H9 (cell line): ENCODE measurements at regions not wholly inside any gene's neighbourhood (a gene's known extent, or its start where the extent isn't known, plus 50 kb on each side); places are given as distances from the start of the nearest gene placed in this dataset.

Source experiments
- DNase-seq: peaks from one replicate; pipeline ENCODE4 v3.0.0-alpha.2; 2017
- H2AFZ ChIP-seq: one replicate; pipeline ENCODE4 v1.6.1; 2013; ENCODE audit warnings: mild to moderate bottlenecking, low read length, control low read depth, moderate library complexity
- H2AK5ac ChIP-seq: 2 replicates; pipeline ENCODE4 v1.6.1; 2013; ENCODE audit warnings: low read length, control low read depth, mixed read lengths; ENCODE audit not compliant: insufficient read length
- H2BK120ac ChIP-seq: one replicate; pipeline ENCODE4 v1.6.1; 2013; ENCODE audit warnings: low read depth, mild to moderate bottlenecking, low read length, control low read depth, inconsistent platforms; ENCODE audit not compliant: poor library complexity, severe bottlenecking
- H2BK12ac ChIP-seq: 2 replicates; pipeline ENCODE4 v1.6.1; 2013; ENCODE audit warnings: low read length, control low read depth, mixed read lengths, low read depth; ENCODE audit not compliant: insufficient read length
- H2BK15ac ChIP-seq: 2 replicates; pipeline ENCODE4 v1.6.1; 2013; ENCODE audit warnings: low read depth, low read length, control low read depth
- H2BK20ac ChIP-seq: one replicate; pipeline ENCODE4 v1.6.1; 2013; ENCODE audit warnings: low read depth, mild to moderate bottlenecking, low read length, control low read depth, inconsistent platforms; ENCODE audit not compliant: poor library complexity, severe bottlenecking
- H2BK5ac ChIP-seq: 2 replicates; pipeline ENCODE4 v1.6.1; 2013; ENCODE audit warnings: low read length, control low read depth, mixed read lengths; ENCODE audit not compliant: insufficient read length
- H3K14ac ChIP-seq: 2 replicates; pipeline ENCODE4 v1.6.1; 2013; ENCODE audit warnings: low read length, control low read depth; ENCODE audit not compliant: insufficient read depth
- H3K18ac ChIP-seq: 2 replicates; pipeline ENCODE4 v1.6.1; 2013; ENCODE audit warnings: low read depth, mild to moderate bottlenecking, mixed read lengths, low read length, control low read depth; ENCODE audit not compliant: insufficient read length
- H3K23ac ChIP-seq: 2 replicates; pipeline ENCODE4 v1.6.1; 2013; ENCODE audit warnings: low read length, control low read depth, mixed read lengths, low read depth; ENCODE audit not compliant: insufficient read length
- H3K23me2 ChIP-seq: 2 replicates; pipeline ENCODE4 v1.6.1; 2013; ENCODE audit warnings: low read depth, mild to moderate bottlenecking, mixed read lengths, low read length, control low read depth; ENCODE audit not compliant: insufficient read length, poor library complexity, severe bottlenecking
- H3K27ac ChIP-seq: 2 replicates; pipeline ENCODE4 v1.5.1; 2013; ENCODE audit warnings: low read length, control low read depth, mixed read lengths, low read depth; ENCODE audit not compliant: insufficient read length
- H3K27me3 ChIP-seq: 2 replicates; pipeline ENCODE4 v1.6.1; 2013; ENCODE audit warnings: low read length, control low read depth, inconsistent platforms; ENCODE audit not compliant: insufficient read depth
- H3K4ac ChIP-seq: 2 replicates; pipeline ENCODE4 v1.6.1; 2013; ENCODE audit warnings: low read depth, mild to moderate bottlenecking, control low read depth, inconsistent platforms, low read length, moderate library complexity
- H3K4me1 ChIP-seq: 2 replicates; pipeline ENCODE4 v1.6.1; 2013; ENCODE audit warnings: low read length, control low read depth, inconsistent platforms; ENCODE audit not compliant: insufficient read depth
- H3K4me2 ChIP-seq: 2 replicates; pipeline ENCODE4 v1.6.1; 2013; ENCODE audit warnings: low read length, control low read depth, mixed read lengths; ENCODE audit not compliant: insufficient read length, insufficient read depth
- H3K56ac ChIP-seq: 2 replicates; pipeline ENCODE4 v1.6.1; 2013; ENCODE audit warnings: low read depth, mild to moderate bottlenecking, mixed read lengths, low read length, control low read depth; ENCODE audit not compliant: insufficient read length
- H3K79me1 ChIP-seq: 2 replicates; pipeline ENCODE4 v1.6.1; 2013; ENCODE audit warnings: low read depth, mild to moderate bottlenecking, moderate library complexity, low read length, control low read depth, inconsistent platforms; ENCODE audit not compliant: insufficient read depth, poor library complexity, severe bottlenecking
- H3K79me2 ChIP-seq: 2 replicates; pipeline ENCODE4 v1.6.1; 2013; ENCODE audit warnings: low read length, control low read depth, inconsistent platforms; ENCODE audit not compliant: insufficient read depth
- H3K9ac ChIP-seq: 2 replicates; pipeline ENCODE4 v1.6.1; 2013; ENCODE audit warnings: low read length, control low read depth, mixed read lengths; ENCODE audit not compliant: insufficient read length; ENCODE audit errors: extremely low read depth
- H3K9me3 ChIP-seq: one replicate; pipeline ENCODE4 v1.6.1; 2013; ENCODE audit warnings: low read depth, low read length, inconsistent platforms; ENCODE audit not compliant: control insufficient read depth
- H3T11ph ChIP-seq: one replicate; pipeline ENCODE4 v1.6.1; 2013; ENCODE audit warnings: mild to moderate bottlenecking, low read length, control low read depth, inconsistent platforms
- H4K20me1 ChIP-seq: one replicate; pipeline ENCODE4 v1.6.1; 2013; ENCODE audit not compliant: control insufficient read depth, insufficient read length, insufficient read depth
- H4K5ac ChIP-seq: 2 replicates; pipeline ENCODE4 v1.6.1; 2013; ENCODE audit warnings: low read depth, mild to moderate bottlenecking, mixed read lengths, low read length, control low read depth; ENCODE audit not compliant: insufficient read length
- H4K8ac ChIP-seq: replicated peaks from 2 replicates; pipeline ENCODE4 v1.6.1; 2013; ENCODE audit warnings: low read length, control low read depth, mixed read lengths, low read depth; ENCODE audit not compliant: insufficient read length
- H4K91ac ChIP-seq: 2 replicates; pipeline ENCODE4 v1.6.1; 2013; ENCODE audit warnings: low read depth, mild to moderate bottlenecking, moderate library complexity, mixed read lengths, low read length, control low read depth; ENCODE audit not compliant: insufficient read length
- H3K27ac Mint-ChIP-seq, 3 experiments: 2 replicates in 2 of 3; 3 replicates in 1 of 3; pipeline ENCODE4 v1.8.0; 2020 to 2021; ENCODE audit warnings: mixed read lengths in 3 of 3, mild to moderate bottlenecking in 1 of 3, moderate library complexity in 1 of 3
- H3K27me3 Mint-ChIP-seq: 2 replicates; pipeline ENCODE4 v1.8.0; 2021; ENCODE audit warnings: low read depth, mild to moderate bottlenecking, moderate library complexity, mixed read lengths
- H3K36me3 Mint-ChIP-seq, 3 experiments: 2 replicates in 2 of 3; 3 replicates in 1 of 3; pipeline ENCODE4 v1.8.0; 2020 to 2021; ENCODE audit warnings: low read depth in 3 of 3, mixed read lengths in 3 of 3; ENCODE audit not compliant: insufficient read depth in 1 of 3
- H3K4me1 Mint-ChIP-seq, 2 experiments: 2 replicates each; pipeline ENCODE4 v1.8.0; 2020; ENCODE audit warnings: mixed read lengths in 2 of 2
- H3K4me3 Mint-ChIP-seq, 2 experiments: 2 replicates in 1 of 2; 3 replicates in 1 of 2; pipeline ENCODE4 v1.8.0; 2020 to 2021; ENCODE audit warnings: mild to moderate bottlenecking in 2 of 2, mixed read lengths in 2 of 2, moderate library complexity in 1 of 2
- H3K9me3 Mint-ChIP-seq, 2 experiments: 2 replicates in 1 of 2; 3 replicates in 1 of 2; pipeline ENCODE4 v1.8.0; 2020; ENCODE audit warnings: mild to moderate bottlenecking in 2 of 2, mixed read lengths in 2 of 2, moderate library complexity in 1 of 2
- WGBS: extraction: QIAGEN DNeasy Blood & Tissue Kit; methylation state at CpG from one replicate; pipeline ENCODE4 v1.1.7; 2013; ENCODE audit warnings: missing lambda C conversion rate, low lambda C conversion rate, mixed read lengths; ENCODE audit not compliant: insufficient read length; ENCODE audit errors: extremely low coverage; 5-methylcytosine and 5-hydroxymethylcytosine counted together
- TF ChIP-seq, protein P1 (sequence below): fragments of 200-600 bp; sonication (generic); conservative IDR thresholded peaks from 3 replicates; pipeline ENCODE4 v1.8.0; 2021; ENCODE audit warnings: antibody characterized with exemption, mild to moderate bottlenecking

DNA sequence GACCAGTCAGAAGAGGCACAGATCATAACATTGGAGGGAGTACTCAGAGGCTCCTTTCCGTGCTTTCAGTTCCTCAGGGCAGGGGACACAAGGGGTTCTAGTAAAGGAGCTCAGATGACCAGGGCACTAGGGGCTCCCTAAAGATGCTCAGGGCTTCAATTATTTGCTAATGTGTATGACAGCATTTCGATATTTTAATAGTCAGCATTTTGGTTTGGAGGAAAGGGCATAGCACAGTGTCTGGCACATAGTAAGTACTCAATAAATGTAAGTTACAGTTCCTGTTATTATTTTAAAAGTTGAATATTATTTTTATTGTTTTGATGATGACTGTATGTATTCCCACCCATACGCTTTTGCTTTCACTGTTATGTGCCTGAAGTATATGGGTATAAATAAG, 260.0 kb downstream of the REEP3 start:
- no CpG with 5 or more reads among the region's 3 CpGs for WGBS
- Histone ChIP-seq H3K27ac (no peak overlapping the region), H3K79me2 (no peaks in the 10 kb centered on the region), H3K23me2 (no peaks in the 10 kb centered on the region), H3K23ac (no peak overlapping the region), H2AFZ (no peak overlapping the region), H2BK5ac (no peak overlapping the region), H3K4me1 (0 out of 2 replicates have a peak, but pooled peaks cover under 1% of the 10 kb centered on the region), H4K8ac (no peak overlapping the region), H3T11ph (no peak overlapping the region), H3K79me1 (no peaks in the 10 kb centered on the region), H3K56ac (no peak overlapping the region), H4K20me1 (no peaks in the 10 kb centered on the region), H3K14ac (no peak overlapping the region), H3K27me3 (no peaks in the 10 kb centered on the region), H3K4me2 (no peak overlapping the region), H2BK120ac (no peak overlapping the region), H3K9me3 (no peaks in the 10 kb centered on the region), H3K9ac (no peak overlapping the region), H3K18ac (no peak overlapping the region), H2AK5ac (no peak overlapping the region), H2BK20ac (no peak overlapping the region), H3K4ac (no peak overlapping the region), H4K91ac (no peak overlapping the region), H2BK12ac (no peak overlapping the region), H2BK15ac (no peak overlapping the region), H4K5ac (no peak overlapping the region)
- Mint-ChIP-seq H3K36me3 (peaks cover 0 to 8% (median 3%) of the 10 kb centered on the region in 3 experiments; a peak in 3 of 7 replicates), H3K4me3 (no peak overlapping the region), H3K27ac (no peak overlapping the region; a peak in 1 of 7 replicates), H3K4me1 (peaks cover 0 to 2% of the 10 kb centered on the region in 2 experiments; a peak in 3 of 4 replicates), H3K9me3 (peaks cover 5 to 8% of the 10 kb centered on the region in 2 experiments), H3K27me3 (peaks cover 2% of the 10 kb centered on the region; the same call in 1 of the 2 replicates)
- no peak for DNase-seq
- TF ChIP-seq, protein P1, sequence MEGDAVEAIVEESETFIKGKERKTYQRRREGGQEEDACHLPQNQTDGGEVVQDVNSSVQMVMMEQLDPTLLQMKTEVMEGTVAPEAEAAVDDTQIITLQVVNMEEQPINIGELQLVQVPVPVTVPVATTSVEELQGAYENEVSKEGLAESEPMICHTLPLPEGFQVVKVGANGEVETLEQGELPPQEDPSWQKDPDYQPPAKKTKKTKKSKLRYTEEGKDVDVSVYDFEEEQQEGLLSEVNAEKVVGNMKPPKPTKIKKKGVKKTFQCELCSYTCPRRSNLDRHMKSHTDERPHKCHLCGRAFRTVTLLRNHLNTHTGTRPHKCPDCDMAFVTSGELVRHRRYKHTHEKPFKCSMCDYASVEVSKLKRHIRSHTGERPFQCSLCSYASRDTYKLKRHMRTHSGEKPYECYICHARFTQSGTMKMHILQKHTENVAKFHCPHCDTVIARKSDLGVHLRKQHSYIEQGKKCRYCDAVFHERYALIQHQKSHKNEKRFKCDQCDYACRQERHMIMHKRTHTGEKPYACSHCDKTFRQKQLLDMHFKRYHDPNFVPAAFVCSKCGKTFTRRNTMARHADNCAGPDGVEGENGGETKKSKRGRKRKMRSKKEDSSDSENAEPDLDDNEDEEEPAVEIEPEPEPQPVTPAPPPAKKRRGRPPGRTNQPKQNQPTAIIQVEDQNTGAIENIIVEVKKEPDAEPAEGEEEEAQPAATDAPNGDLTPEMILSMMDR, result no peak
